Ishikawa (cell line): ENCODE measurements at regions not wholly inside any gene's neighbourhood (a gene's known extent, or its start where the extent isn't known, plus 50 kb on each side); places are given as distances from the start of the nearest gene placed in this dataset.

Source experiments
- CEBPB ChIP-seq: IDR thresholded peaks from 2 replicates; pipeline ENCODE4 v1.6.1; 2012
- CREB1 ChIP-seq: IDR thresholded peaks from 2 replicates; pipeline ENCODE4 v1.6.1; 2012; ENCODE audit warnings: low read depth
- EGR1 ChIP-seq: IDR thresholded peaks from 2 replicates; pipeline ENCODE4 v1.6.1; 2012
- EP300 ChIP-seq: IDR thresholded peaks from 2 replicates; pipeline ENCODE4 v1.6.1; 2012; ENCODE audit warnings: borderline replicate concordance
- FOXM1 ChIP-seq: IDR thresholded peaks from 2 replicates; pipeline ENCODE4 v1.6.1; 2012; ENCODE audit warnings: low read depth, borderline replicate concordance
- NFIC ChIP-seq: IDR thresholded peaks from 2 replicates; pipeline ENCODE4 v1.6.1; 2012
- RAD21 ChIP-seq: IDR thresholded peaks from 2 replicates; pipeline ENCODE4 v1.6.1; 2012; ENCODE audit warnings: low read depth
- TAF1 ChIP-seq: IDR thresholded peaks from 2 replicates; pipeline ENCODE4 v1.6.1; 2012; ENCODE audit warnings: low read depth, mild to moderate bottlenecking
- TCF12 ChIP-seq: IDR thresholded peaks from 2 replicates; pipeline ENCODE4 v1.6.1; 2012; ENCODE audit warnings: low read depth
- TEAD4 ChIP-seq: IDR thresholded peaks from 2 replicates; pipeline ENCODE4 v1.6.1; 2012
- YY1 ChIP-seq: IDR thresholded peaks from 2 replicates; pipeline ENCODE4 v1.6.1; 2012; ENCODE audit warnings: low read depth
- ZBTB7A ChIP-seq: IDR thresholded peaks from 2 replicates; pipeline ENCODE4 v1.6.1; 2012; ENCODE audit warnings: low read depth
- TF ChIP-seq, protein P1 (sequence below): IDR thresholded peaks from 2 replicates; pipeline ENCODE4 v1.6.1; 2012
- TF ChIP-seq, protein P2 (sequence below): IDR thresholded peaks from 2 replicates; pipeline ENCODE4 v1.6.1; 2012; ENCODE audit warnings: low read depth, mild to moderate bottlenecking
- TF ChIP-seq, protein P3 (sequence below): IDR thresholded peaks from 2 replicates; pipeline ENCODE4 v1.6.1; 2012

DNA sequence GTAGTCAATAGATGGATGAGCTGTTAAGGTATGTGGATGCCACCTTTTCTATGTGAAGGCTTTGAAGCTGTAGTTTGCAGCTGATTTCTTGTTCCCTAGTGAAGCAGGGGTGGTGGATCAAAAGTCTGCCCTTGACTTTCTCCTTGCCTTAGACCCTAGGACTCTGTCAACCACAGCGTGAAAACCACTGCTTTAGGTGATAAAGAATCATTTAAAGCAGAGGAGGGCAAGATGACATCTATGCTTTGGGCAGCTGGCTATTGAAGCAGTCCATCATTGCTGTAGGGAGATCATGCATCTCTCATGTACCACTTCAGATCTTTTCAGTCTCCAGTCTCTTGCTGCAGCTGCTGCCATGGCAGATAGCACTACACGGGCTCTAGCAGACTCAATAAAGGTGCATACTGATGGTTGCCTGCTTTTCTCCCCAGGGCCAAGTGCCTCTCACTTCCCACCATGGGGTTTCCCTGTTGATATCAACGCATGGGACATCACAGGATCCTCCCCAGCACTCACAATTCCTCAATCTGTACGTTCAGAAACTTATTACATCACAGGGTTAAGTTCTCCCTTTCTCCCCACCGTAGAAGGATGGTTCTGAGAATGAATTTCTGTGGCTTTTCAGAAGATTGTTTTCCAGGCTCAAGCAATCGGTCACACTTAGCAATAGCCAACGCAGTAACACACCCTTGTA, 122.0 kb upstream of the STMND1 start:
- no peak for TF ChIP-seq RAD21
- TF ChIP-seq, protein P1, sequence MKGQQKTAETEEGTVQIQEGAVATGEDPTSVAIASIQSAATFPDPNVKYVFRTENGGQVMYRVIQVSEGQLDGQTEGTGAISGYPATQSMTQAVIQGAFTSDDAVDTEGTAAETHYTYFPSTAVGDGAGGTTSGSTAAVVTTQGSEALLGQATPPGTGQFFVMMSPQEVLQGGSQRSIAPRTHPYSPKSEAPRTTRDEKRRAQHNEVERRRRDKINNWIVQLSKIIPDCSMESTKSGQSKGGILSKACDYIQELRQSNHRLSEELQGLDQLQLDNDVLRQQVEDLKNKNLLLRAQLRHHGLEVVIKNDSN: no peak
- TF ChIP-seq YY1: no peak
- TF ChIP-seq NFIC: no peak
- TF ChIP-seq, protein P2, sequence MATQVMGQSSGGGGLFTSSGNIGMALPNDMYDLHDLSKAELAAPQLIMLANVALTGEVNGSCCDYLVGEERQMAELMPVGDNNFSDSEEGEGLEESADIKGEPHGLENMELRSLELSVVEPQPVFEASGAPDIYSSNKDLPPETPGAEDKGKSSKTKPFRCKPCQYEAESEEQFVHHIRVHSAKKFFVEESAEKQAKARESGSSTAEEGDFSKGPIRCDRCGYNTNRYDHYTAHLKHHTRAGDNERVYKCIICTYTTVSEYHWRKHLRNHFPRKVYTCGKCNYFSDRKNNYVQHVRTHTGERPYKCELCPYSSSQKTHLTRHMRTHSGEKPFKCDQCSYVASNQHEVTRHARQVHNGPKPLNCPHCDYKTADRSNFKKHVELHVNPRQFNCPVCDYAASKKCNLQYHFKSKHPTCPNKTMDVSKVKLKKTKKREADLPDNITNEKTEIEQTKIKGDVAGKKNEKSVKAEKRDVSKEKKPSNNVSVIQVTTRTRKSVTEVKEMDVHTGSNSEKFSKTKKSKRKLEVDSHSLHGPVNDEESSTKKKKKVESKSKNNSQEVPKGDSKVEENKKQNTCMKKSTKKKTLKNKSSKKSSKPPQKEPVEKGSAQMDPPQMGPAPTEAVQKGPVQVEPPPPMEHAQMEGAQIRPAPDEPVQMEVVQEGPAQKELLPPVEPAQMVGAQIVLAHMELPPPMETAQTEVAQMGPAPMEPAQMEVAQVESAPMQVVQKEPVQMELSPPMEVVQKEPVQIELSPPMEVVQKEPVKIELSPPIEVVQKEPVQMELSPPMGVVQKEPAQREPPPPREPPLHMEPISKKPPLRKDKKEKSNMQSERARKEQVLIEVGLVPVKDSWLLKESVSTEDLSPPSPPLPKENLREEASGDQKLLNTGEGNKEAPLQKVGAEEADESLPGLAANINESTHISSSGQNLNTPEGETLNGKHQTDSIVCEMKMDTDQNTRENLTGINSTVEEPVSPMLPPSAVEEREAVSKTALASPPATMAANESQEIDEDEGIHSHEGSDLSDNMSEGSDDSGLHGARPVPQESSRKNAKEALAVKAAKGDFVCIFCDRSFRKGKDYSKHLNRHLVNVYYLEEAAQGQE: no peak
- TF ChIP-seq, protein P3, sequence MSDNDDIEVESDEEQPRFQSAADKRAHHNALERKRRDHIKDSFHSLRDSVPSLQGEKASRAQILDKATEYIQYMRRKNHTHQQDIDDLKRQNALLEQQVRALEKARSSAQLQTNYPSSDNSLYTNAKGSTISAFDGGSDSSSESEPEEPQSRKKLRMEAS: no peak
- TF ChIP-seq TAF1: no peak
- TF ChIP-seq EP300: no peak
- TF ChIP-seq EGR1: no peak
- TF ChIP-seq CEBPB: no peak
- no peak for TF ChIP-seq TEAD4
- TF ChIP-seq CREB1: no peak

DNA sequence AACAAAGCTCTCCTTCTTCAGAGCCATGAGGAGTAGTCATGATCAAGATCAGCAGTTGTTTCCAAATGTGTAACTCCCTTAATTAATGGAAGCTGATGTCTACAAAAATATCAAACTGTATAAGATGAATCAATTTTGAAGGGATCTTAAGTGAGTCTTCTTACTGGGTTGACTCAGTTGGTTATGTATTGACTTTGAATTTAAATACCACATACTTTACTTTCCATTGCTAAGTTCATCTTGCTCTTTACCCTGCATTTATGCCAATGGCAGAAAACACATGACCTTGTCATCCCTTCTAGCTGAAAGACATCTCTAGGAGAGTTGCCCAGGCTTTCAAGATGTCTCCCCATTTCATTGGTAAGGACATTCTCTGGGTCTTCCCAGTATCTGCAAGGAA, 123.2 kb upstream of the STMND1 start:
- no peak for TF ChIP-seq TAF1
- TF ChIP-seq, protein P1: no peak

DNA sequence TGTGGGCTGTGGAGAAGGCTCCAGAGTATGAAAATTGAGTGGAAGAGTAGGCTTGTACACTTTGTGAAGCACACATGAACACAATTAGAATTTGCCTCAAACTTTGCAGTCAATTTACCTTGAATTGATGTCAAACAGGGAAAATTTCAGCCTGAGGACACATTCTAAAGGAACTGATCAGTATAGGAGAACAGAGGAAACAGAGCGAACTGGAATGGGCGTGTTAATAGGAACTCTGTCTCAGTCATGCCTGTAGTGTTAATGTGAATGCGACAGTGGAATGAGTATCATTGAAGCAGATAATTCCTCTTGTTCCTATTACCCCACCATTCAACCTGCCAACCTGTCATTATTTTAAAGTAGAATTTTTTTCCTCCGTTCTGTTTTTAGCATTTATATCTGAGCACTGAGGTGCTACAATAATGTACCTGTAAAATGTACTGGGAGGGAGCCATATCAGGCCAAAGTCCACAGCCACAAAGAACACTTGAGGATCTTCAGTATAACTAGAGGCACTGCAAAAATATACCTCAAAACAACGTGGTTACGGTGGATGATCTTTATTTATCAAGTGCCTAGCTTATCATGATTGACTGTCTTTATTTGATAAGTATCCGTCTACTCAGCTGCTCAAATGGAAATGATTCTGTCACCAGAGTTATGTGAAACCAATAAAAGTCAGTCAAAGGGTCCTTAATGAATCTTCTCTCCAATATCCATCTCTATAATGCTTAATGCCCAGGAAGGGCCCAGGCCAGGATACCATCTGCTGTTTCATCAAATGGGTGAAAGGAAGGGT, 125.3 kb upstream of the STMND1 start:
- TF ChIP-seq CEBPB: no peak
- TF ChIP-seq TEAD4: no peak

DNA sequence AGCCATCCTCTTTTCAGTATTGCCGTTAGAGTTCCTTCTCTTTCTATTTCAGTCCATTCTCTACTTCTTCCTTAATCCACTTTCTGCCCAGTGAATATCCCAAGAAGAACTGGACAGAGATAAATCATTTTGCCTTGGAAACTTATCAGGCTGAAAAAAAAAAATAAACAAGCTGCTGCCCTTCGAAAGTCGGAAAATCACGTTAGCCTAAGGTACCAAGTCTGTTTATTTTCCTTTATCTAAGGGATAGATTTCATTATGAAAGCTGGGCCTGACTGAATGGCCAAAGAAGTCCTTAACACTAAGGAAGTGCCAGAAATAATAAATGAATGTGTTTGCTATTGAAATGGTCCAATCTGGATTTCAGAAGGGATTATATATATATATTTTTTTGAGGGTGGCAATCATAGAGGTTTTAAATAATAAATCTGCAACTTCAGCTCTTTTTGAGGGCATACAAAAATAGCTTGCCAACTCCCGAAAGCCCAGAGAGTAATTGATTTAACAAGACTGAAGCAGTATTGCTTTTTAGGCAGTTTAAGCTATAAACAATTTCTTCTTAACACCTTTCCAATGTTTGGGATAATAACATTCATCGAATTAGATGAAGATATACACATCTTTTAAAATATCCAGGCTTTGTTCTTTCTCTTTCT, 127.0 kb upstream of the STMND1 start:
- no peak for TF ChIP-seq RAD21
- no peak for TF ChIP-seq CREB1
- no peak for TF ChIP-seq FOXM1
- no peak for TF ChIP-seq EGR1
- TF ChIP-seq TEAD4: no peak
- TF ChIP-seq EP300: no peak
- no peak for TF ChIP-seq TAF1
- no peak for TF ChIP-seq NFIC
- no peak for TF ChIP-seq CEBPB
- TF ChIP-seq, protein P2: no peak
- no peak for TF ChIP-seq TCF12
- no peak for TF ChIP-seq ZBTB7A
- TF ChIP-seq YY1: no peak
- TF ChIP-seq, protein P1: no peak
- TF ChIP-seq, protein P3: no peak

DNA sequence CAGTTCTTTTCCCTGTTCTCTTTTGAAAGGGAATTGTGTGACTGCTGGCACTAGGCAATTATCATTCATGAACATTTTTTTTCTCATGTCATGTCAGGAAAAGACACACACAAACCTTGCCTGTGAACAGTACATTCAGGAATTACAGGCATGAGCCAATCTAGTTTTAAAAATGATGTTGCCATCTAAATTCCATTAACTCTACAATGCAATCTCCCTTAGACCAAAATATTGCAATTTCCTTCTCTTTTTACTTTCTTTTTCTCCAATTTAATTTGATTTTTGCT, 127.5 kb upstream of the STMND1 start:
- TF ChIP-seq FOXM1: no peak
- TF ChIP-seq, protein P2: no peak
- TF ChIP-seq TCF12: no peak
- TF ChIP-seq TAF1: no peak
- TF ChIP-seq EP300: no peak
- TF ChIP-seq, protein P1: no peak
- TF ChIP-seq, protein P3: no peak
- no peak for TF ChIP-seq CREB1
- TF ChIP-seq EGR1: no peak
- no peak for TF ChIP-seq TEAD4
- TF ChIP-seq RAD21: no peak
- TF ChIP-seq ZBTB7A: no peak
- no peak for TF ChIP-seq YY1
- TF ChIP-seq CEBPB: no peak
- TF ChIP-seq NFIC: no peak
